Activated naive CD4-positive, alpha-beta T cell treated with anti-CD3 and anti-CD28 coated beads, Interleukin-2, amount 50 U/mL, for 16 hours (primary cell): ENCODE measurements at regions not wholly inside any gene's neighbourhood (a gene's known extent, or its start where the extent isn't known, plus 50 kb on each side); places are given as distances from the start of the nearest gene placed in this dataset.

Experiments
- DNase-seq: peaks from one replicate; pipeline ENCODE4 v3.0.0-alpha.2; 2020

GRCh38 chr2:71859211-71859847 lies 288.3 kb downstream of the CYP26B1 start:
- DNase-seq, result no peak

- DNase-seq, result no peak
Observed at GRCh38 chr2:71858071-71858470, 289.6 kb downstream of the CYP26B1 start.

- no peak for DNase-seq
Observed at GRCh38 chr2:71857636-71858035, 290.0 kb downstream of the CYP26B1 start.

- no peak for DNase-seq
Observed at GRCh38 chr2:71856773-71857525, 290.7 kb downstream of the CYP26B1 start.

GRCh38 chr2:71853858-71854257 lies 293.8 kb downstream of the CYP26B1 start:
- no peak for DNase-seq

- DNase-seq, result no peak
Observed at GRCh38 chr2:71852141-71852711, 295.4 kb downstream of the CYP26B1 start.

GRCh38 chr2:71851094-71851750 lies 296.4 kb downstream of the CYP26B1 start:
- no peak for DNase-seq

GRCh38 chr2:71850306-71850801 lies 297.3 kb downstream of the CYP26B1 start:
- DNase-seq, result no peak

- DNase-seq, result no peak
Observed at GRCh38 chr2:71849607-71850305, 297.9 kb downstream of the CYP26B1 start.

GRCh38 chr2:71849111-71849510 lies 298.6 kb downstream of the CYP26B1 start:
- DNase-seq, result no peak

GRCh38 chr2:71846669-71847291 lies 300.9 kb downstream of the CYP26B1 start:
- no peak for DNase-seq

- DNase-seq, result no peak
Observed at GRCh38 chr2:71846072-71846471, 301.6 kb downstream of the CYP26B1 start.

- DNase-seq, result no peak
Observed at GRCh38 chr2:71844967-71845366, 302.7 kb downstream of the CYP26B1 start.

- no peak for DNase-seq
Observed at GRCh38 chr2:71843391-71843850, 304.2 kb downstream of the CYP26B1 start.

- DNase-seq, result no peak
Observed at GRCh38 chr2:71842744-71843143, 304.9 kb downstream of the CYP26B1 start.

GRCh38 chr2:71839826-71840225 lies 307.8 kb downstream of the CYP26B1 start:
- no peak for DNase-seq

- no peak for DNase-seq
Observed at GRCh38 chr2:71834796-71835195, 312.9 kb downstream of the CYP26B1 start.

- no peak for DNase-seq
Observed at GRCh38 chr2:71833855-71834560, 313.7 kb downstream of the CYP26B1 start.

GRCh38 chr2:71833272-71833671 lies 314.4 kb downstream of the CYP26B1 start:
- no peak for DNase-seq

GRCh38 chr2:71832844-71833243 lies 314.8 kb downstream of the CYP26B1 start:
- no peak for DNase-seq

- no peak for DNase-seq
Observed at GRCh38 chr2:71832388-71832787, 315.3 kb downstream of the CYP26B1 start.

GRCh38 chr2:71831193-71831577 lies 316.5 kb downstream of the CYP26B1 start:
- no peak for DNase-seq
